ENCODE measurements at regions not wholly inside any gene's neighbourhood (a gene's known extent, or its start where the extent isn't known, plus 50 kb on each side); places are given as distances from the start of the nearest gene placed in this dataset.

GRCh38 chr6:93678841-93679454, 259.6 kb upstream of the EPHA7 start:
- ChIA-PET CTCF (no interaction called here), POLR2A (no interaction called here)
- DNase-seq (ENCODE audit: extremely low spot score): no peak
- TF ChIP-seq CTCF (IDR thresholded peaks at IDR 0.05; ENCODE audit: control extremely low read depth, extremely low read depth, low read depth, missing control alignments): no peak

GRCh38 chr6:93677264-93677965, 258.1 kb upstream of the EPHA7 start:
- no peak for TF ChIP-seq CTCF (IDR thresholded peaks at IDR 0.05; ENCODE audit: control extremely low read depth, extremely low read depth, low read depth, missing control alignments)
- no peak for DNase-seq (ENCODE audit: extremely low spot score)
- CTCF ChIA-PET: no interaction called here
- POLR2A ChIA-PET: no interaction called here

- DNase-seq (ENCODE audit: extremely low spot score): no peak
- CTCF ChIA-PET: no interaction called here
- TF ChIP-seq CTCF (IDR thresholded peaks at IDR 0.05; ENCODE audit: control extremely low read depth, extremely low read depth, low read depth, missing control alignments): no peak
- POLR2A ChIA-PET: no interaction called here
Measured at GRCh38 chr6:93676581-93676980, 257.2 kb upstream of the EPHA7 start.

- no peak for DNase-seq (ENCODE audit: extremely low spot score)
- TF ChIP-seq CTCF (IDR thresholded peaks at IDR 0.05; ENCODE audit: control extremely low read depth, extremely low read depth, low read depth, missing control alignments): no peak
- ChIA-PET CTCF (no interaction called here), POLR2A (no interaction called here)
Measured at GRCh38 chr6:93675856-93676417, 256.6 kb upstream of the EPHA7 start.

GRCh38 chr6:93663111-93663510, 243.8 kb upstream of the EPHA7 start:
- CTCF ChIA-PET: no interaction called here
- POLR2A ChIA-PET: no interaction called here
- no peak for DNase-seq (ENCODE audit: extremely low spot score)
- TF ChIP-seq CTCF (IDR thresholded peaks at IDR 0.05; ENCODE audit: control extremely low read depth, extremely low read depth, low read depth, missing control alignments): no peak

- CTCF ChIA-PET: interaction anchor here (1.6 kb wide), 1 partner anchor 44 kb away, joined by 4 read pairs; no protein-coding TSS in a partner anchor
Measured at GRCh38 chr6:93654548-93654947, 235.2 kb upstream of the EPHA7 start.

More at GRCh38 chr6:93654548-93654947, 235.2 kb upstream of the EPHA7 start:
- no peak for DNase-seq (ENCODE audit: extremely low spot score)
- POLR2A ChIA-PET: no interaction called here
- TF ChIP-seq CTCF (IDR thresholded peaks at IDR 0.05; ENCODE audit: control extremely low read depth, extremely low read depth, low read depth, missing control alignments): no peak

Data from GM10248 (cell line).